ENCODE measurements at regions not wholly inside any gene's neighbourhood (a gene's known extent, or its start where the extent isn't known, plus 50 kb on each side); places are given as distances from the start of the nearest gene placed in this dataset.

DNA sequence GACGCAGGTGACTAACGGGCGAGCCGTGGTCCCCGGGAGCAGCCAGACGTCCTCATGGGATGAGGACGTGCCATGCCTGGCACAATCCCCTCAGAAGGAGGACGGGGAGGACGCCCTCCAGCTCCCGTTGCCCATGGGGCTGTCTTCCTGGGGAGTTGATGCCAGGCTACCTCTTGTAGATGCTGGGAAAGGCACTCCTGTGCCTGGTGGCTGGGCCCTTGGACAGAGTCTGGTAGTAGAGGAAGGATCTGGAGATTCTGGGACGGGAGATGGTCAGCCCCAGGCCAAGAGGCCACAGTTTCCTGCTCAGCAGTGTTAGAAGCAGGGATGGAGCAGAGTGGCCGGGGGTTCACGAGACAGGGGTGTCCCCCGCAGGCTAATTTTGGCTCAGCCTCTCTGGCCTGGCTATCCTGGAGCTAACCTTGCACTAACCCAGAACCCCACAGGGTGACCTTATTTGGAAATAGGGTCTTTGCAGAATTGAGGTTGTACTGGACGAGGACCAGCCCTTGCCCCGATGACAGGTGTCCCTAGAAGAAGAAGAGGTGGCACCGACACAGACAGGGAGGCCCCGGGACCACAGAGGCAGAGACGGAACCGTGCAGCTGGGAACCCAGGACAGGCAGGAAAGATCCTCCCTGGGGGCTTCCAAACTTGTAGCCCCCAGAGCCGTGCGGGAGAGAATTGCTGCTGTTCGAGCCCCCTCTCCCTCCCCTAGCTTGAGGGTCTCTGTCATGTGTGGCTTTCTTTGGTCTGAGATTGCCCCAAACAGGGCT is 50.1 kb upstream of the ADRA2C start:
- no CpG with 5 or more reads among the region's 23 CpGs for WGBS (ENCODE audit: extremely low coverage, insufficient coverage, insufficient read length)
- H3K9ac ChIP-seq (ENCODE audit: low read length) = no peak overlapping the region
- no peak overlapping the region for H3K4me2 ChIP-seq (ENCODE audit: low read length)
- no peak overlapping the region for H4K91ac ChIP-seq (ENCODE audit: low read depth, low read length)
- H3K36me3 ChIP-seq (ENCODE audit: control insufficient read depth in 1 of 2, insufficient read depth in 2 of 2, low read length in 2 of 2) = no peaks in the 10 kb centered on the region
- no peak overlapping the region for H3K14ac ChIP-seq (ENCODE audit: low read length)
- no peaks in the 10 kb centered on the region for H3K79me2 ChIP-seq (ENCODE audit: control insufficient read depth, insufficient read depth, low read length, poor library complexity)
- peaks cover 14% of the 10 kb centered on the region for H3K9me3 ChIP-seq (ENCODE audit: insufficient read depth, low read depth, low read length)
- H3K27ac ChIP-seq (ENCODE audit: low read depth, low read length) = no peak overlapping the region
- H3K4me3 ChIP-seq (ENCODE audit: low read depth, low read length) = no peak overlapping the region
- no peak for DNase-seq
- H3K18ac ChIP-seq (ENCODE audit: low read length) = no peak overlapping the region
- no peaks in the 10 kb centered on the region for H3K79me1 ChIP-seq (ENCODE audit: low read length)
- H3K4ac ChIP-seq (ENCODE audit: low read depth, low read length) = no peak overlapping the region
- H4K12ac ChIP-seq (ENCODE audit: low read depth, low read length) = no peak overlapping the region
- no peak overlapping the region for H2BK12ac ChIP-seq (ENCODE audit: low read length)
- H2AK5ac ChIP-seq (ENCODE audit: low read length) = no peak overlapping the region
- H3K27me3 ChIP-seq (ENCODE audit: insufficient read depth, low read length) = no peaks in the 10 kb centered on the region
- no peak overlapping the region for H2BK5ac ChIP-seq (ENCODE audit: low read depth, low read length, poor library complexity)
- H2BK120ac ChIP-seq (ENCODE audit: insufficient read depth, low read length, poor library complexity) = no peak overlapping the region
- no peak overlapping the region for H4K8ac ChIP-seq (ENCODE audit: low read depth, low read length)
- H3K4me1 ChIP-seq (ENCODE audit: control insufficient read depth in 1 of 2, insufficient read depth in 2 of 2, low read length in 2 of 2) = no peaks in the 10 kb centered on the region
- no peak overlapping the region for H2AFZ ChIP-seq (ENCODE audit: insufficient read depth, low read length, poor library complexity)
- H3K23ac ChIP-seq (ENCODE audit: low read length) = no peak overlapping the region

DNA sequence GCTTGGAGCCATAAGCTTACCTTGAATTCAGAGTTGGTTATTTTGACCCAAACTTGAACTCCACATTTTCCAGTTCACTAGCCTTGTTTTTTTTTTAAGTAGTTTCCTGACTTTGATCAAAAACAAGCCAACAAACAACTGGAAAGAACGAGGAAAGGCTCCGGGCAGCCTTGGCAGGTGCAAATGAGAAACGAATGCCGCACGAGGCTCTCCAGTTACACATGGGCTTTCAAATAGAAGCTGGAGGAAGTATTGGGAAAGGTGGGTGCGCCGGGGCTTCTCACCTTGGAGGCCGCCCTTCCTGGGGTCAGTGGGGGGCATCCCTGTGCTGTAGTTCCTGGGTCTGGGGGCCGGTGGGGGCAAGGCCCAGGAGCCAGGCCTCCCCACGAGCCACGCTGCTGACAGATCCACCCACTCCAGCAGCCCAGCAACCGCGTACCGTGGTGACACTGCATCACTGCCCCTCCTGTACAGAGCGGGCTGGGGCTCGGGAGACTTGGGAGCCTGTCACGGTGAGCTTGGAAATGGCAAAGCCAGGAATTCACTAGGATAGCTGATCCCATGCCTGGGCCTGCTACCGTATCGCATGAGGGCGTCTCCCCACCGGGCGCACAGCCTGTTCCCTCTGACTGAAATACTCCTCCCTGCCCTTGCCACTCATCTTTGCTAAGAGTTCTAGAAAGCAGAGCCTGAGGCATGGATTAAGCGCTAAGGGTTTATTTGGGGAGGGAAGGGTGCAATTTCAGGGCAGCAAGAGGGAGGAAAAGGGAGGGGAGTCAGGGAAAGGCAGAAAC is 50.9 kb upstream of the ADRA2C start:
- Histone ChIP-seq H3K4me2 (ENCODE audit: low read length) (no peak overlapping the region), H4K91ac (ENCODE audit: low read depth, low read length) (no peak overlapping the region), H3K4me1 (ENCODE audit: control insufficient read depth in 1 of 2, insufficient read depth in 2 of 2, low read length in 2 of 2) (peaks cover 5 to 6% of the 10 kb centered on the region in 2 experiments), H4K12ac (ENCODE audit: low read depth, low read length) (no peak overlapping the region), H3K27ac (ENCODE audit: low read depth, low read length) (no peak overlapping the region), H2AFZ (ENCODE audit: insufficient read depth, low read length, poor library complexity) (no peak overlapping the region), H3K9ac (ENCODE audit: low read length) (no peak overlapping the region), H3K23ac (ENCODE audit: low read length) (no peak overlapping the region), H4K8ac (ENCODE audit: low read depth, low read length) (no peak overlapping the region), H3K9me3 (ENCODE audit: insufficient read depth, low read depth, low read length) (peaks cover 14% of the 10 kb centered on the region), H3K27me3 (ENCODE audit: insufficient read depth, low read length) (no peaks in the 10 kb centered on the region), H3K18ac (ENCODE audit: low read length) (no peak overlapping the region), H3K79me2 (ENCODE audit: control insufficient read depth, insufficient read depth, low read length, poor library complexity) (no peaks in the 10 kb centered on the region), H3K4me3 (ENCODE audit: low read depth, low read length) (no peak overlapping the region), H2BK5ac (ENCODE audit: low read depth, low read length, poor library complexity) (no peak overlapping the region), H2BK12ac (ENCODE audit: low read length) (no peak overlapping the region), H3K79me1 (ENCODE audit: low read length) (no peaks in the 10 kb centered on the region), H2BK120ac (ENCODE audit: insufficient read depth, low read length, poor library complexity) (no peak overlapping the region), H3K36me3 (ENCODE audit: control insufficient read depth in 1 of 2, insufficient read depth in 2 of 2, low read length in 2 of 2) (no peaks in the 10 kb centered on the region), H3K14ac (ENCODE audit: low read length) (no peak overlapping the region), H2AK5ac (ENCODE audit: low read length) (no peak overlapping the region), H3K4ac (ENCODE audit: low read depth, low read length) (no peak overlapping the region)
- DNase-seq = no peak
- WGBS (ENCODE audit: extremely low coverage, insufficient coverage, insufficient read length) = no CpG with 5 or more reads among the region's 23 CpGs

DNA sequence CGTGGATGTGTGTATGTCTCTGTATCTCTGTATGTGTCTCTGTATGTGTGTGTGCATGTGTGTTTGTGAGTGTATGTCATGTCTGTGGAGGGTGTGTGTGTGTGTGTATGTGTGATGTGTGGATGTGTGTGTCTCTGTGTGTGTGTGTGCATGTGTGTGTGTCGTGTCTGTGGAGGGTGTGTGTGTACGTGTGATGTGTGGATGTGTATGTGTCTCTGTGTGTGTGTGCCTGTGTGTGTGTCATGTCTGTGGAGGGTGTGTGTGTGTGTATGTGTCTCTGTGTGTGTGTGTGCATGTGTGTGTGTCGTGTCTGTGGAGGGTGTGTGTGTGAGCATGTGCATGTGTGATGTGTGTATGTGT is 51.6 kb upstream of the ADRA2C start:
- no peak overlapping the region for H3K27ac ChIP-seq (ENCODE audit: low read depth, low read length)
- no peak overlapping the region for H4K91ac ChIP-seq (ENCODE audit: low read depth, low read length)
- no CpG with 5 or more reads among the region's 4 CpGs for WGBS (ENCODE audit: extremely low coverage, insufficient coverage, insufficient read length)
- H3K4ac ChIP-seq (ENCODE audit: low read depth, low read length) = no peak overlapping the region
- no peak overlapping the region for H2BK12ac ChIP-seq (ENCODE audit: low read length)
- no peaks in the 10 kb centered on the region for H3K79me1 ChIP-seq (ENCODE audit: low read length)
- H2BK5ac ChIP-seq (ENCODE audit: low read depth, low read length, poor library complexity) = no peak overlapping the region
- H2AK5ac ChIP-seq (ENCODE audit: low read length) = no peak overlapping the region
- no peak overlapping the region for H3K4me2 ChIP-seq (ENCODE audit: low read length)
- H3K14ac ChIP-seq (ENCODE audit: low read length) = no peak overlapping the region
- H3K9me3 ChIP-seq (ENCODE audit: insufficient read depth, low read depth, low read length) = peaks cover 14% of the 10 kb centered on the region
- H3K4me1 ChIP-seq (ENCODE audit: control insufficient read depth in 1 of 2, insufficient read depth in 2 of 2, low read length in 2 of 2) = peaks cover 8% of the 10 kb centered on the region in 2 experiments
- no peak overlapping the region for H4K12ac ChIP-seq (ENCODE audit: low read depth, low read length)
- peak overlapping the region; percentile 23 for H3K23ac ChIP-seq (ENCODE audit: low read length)
- H3K36me3 ChIP-seq (ENCODE audit: control insufficient read depth in 1 of 2, insufficient read depth in 2 of 2, low read length in 2 of 2) = no peaks in the 10 kb centered on the region
- no peak overlapping the region for H2BK120ac ChIP-seq (ENCODE audit: insufficient read depth, low read length, poor library complexity)
- no peak overlapping the region for H4K8ac ChIP-seq (ENCODE audit: low read depth, low read length)
- H3K4me3 ChIP-seq (ENCODE audit: low read depth, low read length) = peak overlapping the region; percentile 57
- no peaks in the 10 kb centered on the region for H3K79me2 ChIP-seq (ENCODE audit: control insufficient read depth, insufficient read depth, low read length, poor library complexity)
- no peaks in the 10 kb centered on the region for H3K27me3 ChIP-seq (ENCODE audit: insufficient read depth, low read length)
- no peak overlapping the region for H3K9ac ChIP-seq (ENCODE audit: low read length)
- H2AFZ ChIP-seq (ENCODE audit: insufficient read depth, low read length, poor library complexity) = no peak overlapping the region
- no peak overlapping the region for H3K18ac ChIP-seq (ENCODE audit: low read length)
- DNase-seq = no peak

DNA sequence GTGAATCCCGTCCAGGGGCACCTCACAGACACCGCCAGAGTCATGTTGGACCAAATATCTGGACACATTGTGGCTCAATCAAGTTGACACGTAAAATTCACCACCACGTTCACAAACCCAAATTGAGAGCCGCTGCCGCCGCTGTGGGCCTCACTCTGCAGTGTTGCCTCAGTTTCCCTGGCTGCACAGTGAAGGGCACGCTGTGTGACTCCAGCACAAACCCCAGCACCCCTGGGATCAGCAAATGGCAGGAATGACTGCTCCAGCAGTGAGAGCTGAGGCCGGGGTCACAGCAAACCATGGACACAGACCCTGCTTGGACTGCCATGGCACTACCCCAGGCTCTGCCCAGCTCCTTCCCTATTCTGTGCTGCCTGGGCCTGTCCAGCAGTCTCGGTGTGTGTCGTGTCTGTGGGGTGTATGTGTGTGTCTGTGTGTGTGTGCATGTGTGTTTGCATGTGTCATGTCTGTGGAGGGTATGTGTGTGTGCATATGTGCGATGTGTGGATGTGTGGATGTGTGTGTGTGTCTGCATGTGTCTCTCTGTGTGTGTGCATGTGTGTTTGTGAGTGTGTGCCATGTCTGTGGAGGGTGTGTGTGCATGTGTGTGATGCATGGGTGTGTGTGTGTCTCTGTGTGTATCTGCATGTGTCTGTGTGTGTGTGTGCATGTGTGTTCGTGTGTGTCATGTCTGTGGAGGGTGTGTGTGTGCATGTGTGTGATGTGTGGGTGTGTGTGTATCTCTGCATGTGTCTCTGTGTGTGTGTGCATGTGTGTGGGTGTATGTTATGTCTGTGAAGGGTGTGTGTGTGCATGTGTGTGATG is 52.2 kb upstream of the ADRA2C start:
- Histone ChIP-seq H3K4me2 (ENCODE audit: low read length) (no peak overlapping the region), H3K4me1 (ENCODE audit: control insufficient read depth in 1 of 2, insufficient read depth in 2 of 2, low read length in 2 of 2) (peaks cover 8% of the 10 kb centered on the region in 2 experiments), H3K36me3 (ENCODE audit: control insufficient read depth in 1 of 2, insufficient read depth in 2 of 2, low read length in 2 of 2) (no peaks in the 10 kb centered on the region), H3K27ac (ENCODE audit: low read depth, low read length) (no peak overlapping the region), H3K79me1 (ENCODE audit: low read length) (no peaks in the 10 kb centered on the region), H2BK5ac (ENCODE audit: low read depth, low read length, poor library complexity) (no peak overlapping the region), H2AFZ (ENCODE audit: insufficient read depth, low read length, poor library complexity) (no peak overlapping the region), H2BK120ac (ENCODE audit: insufficient read depth, low read length, poor library complexity) (no peak overlapping the region), H4K8ac (ENCODE audit: low read depth, low read length) (no peak overlapping the region), H3K14ac (ENCODE audit: low read length) (no peak overlapping the region), H3K18ac (ENCODE audit: low read length) (no peak overlapping the region), H3K27me3 (ENCODE audit: insufficient read depth, low read length) (no peaks in the 10 kb centered on the region), H4K91ac (ENCODE audit: low read depth, low read length) (no peak overlapping the region), H3K9me3 (ENCODE audit: insufficient read depth, low read depth, low read length) (peaks cover 14% of the 10 kb centered on the region), H3K4me3 (ENCODE audit: low read depth, low read length) (peak overlapping the region; percentile 57), H4K12ac (ENCODE audit: low read depth, low read length) (no peak overlapping the region), H3K23ac (ENCODE audit: low read length) (no peak overlapping the region), H3K79me2 (ENCODE audit: control insufficient read depth, insufficient read depth, low read length, poor library complexity) (no peaks in the 10 kb centered on the region), H2BK12ac (ENCODE audit: low read length) (no peak overlapping the region), H3K9ac (ENCODE audit: low read length) (no peak overlapping the region), H2AK5ac (ENCODE audit: low read length) (no peak overlapping the region), H3K4ac (ENCODE audit: low read depth, low read length) (no peak overlapping the region)
- no peak for DNase-seq
- no CpG with 5 or more reads among the region's 13 CpGs for WGBS (ENCODE audit: extremely low coverage, insufficient coverage, insufficient read length)

All from trophoblast cell (in vitro differentiated cells and primary cell).